B cell (primary cell): ENCODE measurements at regions not wholly inside any gene's neighbourhood (a gene's known extent, or its start where the extent isn't known, plus 50 kb on each side); places are given as distances from the start of the nearest gene placed in this dataset.

Experiments used
- CTCF ChIP-seq: fragments of 200-600 bp; IDR thresholded peaks from one replicate; pipeline ENCODE4 v1.8.0; 2022; ENCODE audit warnings: antibody characterized with exemption, mild to moderate bottlenecking
- EZH2 ChIP-seq: IDR thresholded peaks from 2 replicates; pipeline ENCODE4 v1.6.1; 2012; ENCODE audit warnings: borderline replicate concordance, low read depth, mild to moderate bottlenecking, moderate library complexity, low read length; ENCODE audit not compliant: insufficient read depth, poor library complexity, severe bottlenecking

- TF ChIP-seq CTCF (no peak), EZH2 (no peak)
Measured at GRCh38 chr16:13808102-13808501, 111.9 kb upstream of the ERCC4 start.
